Lower leg skin (tissue), 4 donors: ENCODE measurements at regions not wholly inside any gene's neighbourhood (a gene's known extent, or its start where the extent isn't known, plus 50 kb on each side); places are given as distances from the start of the nearest gene placed in this dataset.
"Not testable (repeated sequence)": the region's sequence is repeated elsewhere in the genome, so short reads cannot be mapped to it uniquely, and the experiment has no call there.

Experiments used
- DNase-seq, 2 donors: peaks; one replicate each; pipeline ENCODE4 v3.0.0-alpha.2; 2019; ENCODE audit warnings: low spot score in 2 of 2
- H3K4me3 ChIP-seq: fragments of 200-600 bp; sonication (generic); 2 replicates; pipeline ENCODE4 v1.5.1; 2017; ENCODE audit warnings: mild to moderate bottlenecking, low read depth; ENCODE audit not compliant: poor library complexity, severe bottlenecking
- CTCF ChIP-seq, 3 donors: fragments of 450-650 bp; IDR thresholded peaks; one replicate each; pipeline ENCODE4 v1.5.1; 2016; ENCODE audit warnings: antibody characterized with exemption in 3 of 3, mild to moderate bottlenecking in 3 of 3, moderate library complexity in 2 of 3
- POLR2A ChIP-seq, 2 donors: fragments of 450-650 bp; IDR thresholded peaks; one replicate each; pipeline ENCODE4 v1.6.1; 2016 to 2017; ENCODE audit warnings: antibody characterized with exemption in 2 of 2, mild to moderate bottlenecking in 1 of 2, moderate library complexity in 1 of 2
- WGBS, 2 donors: methylation state at CpG; one replicate each; pipeline ENCODE4 v1.1.5; 2018; 5-methylcytosine and 5-hydroxymethylcytosine counted together
- intact Hi-C: fragments of 100-400 bp; cut with DNase I; formaldehyde crosslinking; loops from one replicate; pipeline ENCODE4 v1.15.0; 2023; ENCODE audit warnings: low total_unique reads

GRCh38 chrX:30995060-30995700, 76.7 kb downstream of the FTHL17 start:
- no peak for DNase-seq
- 50 to 88% methylated on average over 1 of the region's 1 CpG for WGBS, 2 donors
- intact Hi-C loops = no loop called here
- no peak overlapping the region for H3K4me3 ChIP-seq
- TF ChIP-seq CTCF (IDR thresholded peaks at IDR 0.05) = no peak
- TF ChIP-seq POLR2A (IDR thresholded peaks at IDR 0.05) = no peak

GRCh38 chrX:30994018-30994417, 77.8 kb downstream of the FTHL17 start:
- H3K4me3 ChIP-seq, DNase-seq, intact Hi-C loops: not testable (repeated sequence)
- 96 to 100% methylated on average over 1 of the region's 1 CpG for WGBS, 2 donors

DNA sequence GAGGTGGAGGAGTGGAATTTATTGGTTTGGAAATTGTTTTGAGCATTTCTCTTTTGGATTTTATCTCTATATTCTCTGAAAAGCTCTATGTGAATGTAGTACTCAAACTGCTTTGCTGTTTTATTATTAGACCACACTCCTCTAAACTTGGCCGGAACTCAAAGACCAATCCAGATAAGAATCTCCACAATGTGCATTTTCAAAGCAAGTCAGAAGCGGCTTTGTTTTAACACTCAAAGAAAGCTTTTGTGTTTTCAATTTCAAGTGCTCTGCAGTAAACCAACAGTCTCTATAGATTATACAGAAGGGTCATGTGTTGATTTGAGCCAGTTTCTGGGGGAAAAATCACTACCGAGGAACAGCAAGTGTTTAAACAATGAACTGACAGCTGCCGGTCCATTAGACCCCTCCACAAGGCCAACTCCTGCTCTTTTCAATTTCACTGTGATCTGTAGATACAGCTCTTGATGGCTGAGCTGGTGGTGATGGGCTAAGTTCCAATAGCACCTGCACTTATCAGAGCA, 79.4 kb downstream of the FTHL17 start:
- TF ChIP-seq CTCF (IDR thresholded peaks at IDR 0.05) = no peak
- TF ChIP-seq POLR2A (IDR thresholded peaks at IDR 0.05) = no peak
- intact Hi-C loops = no loop called here
- no peak overlapping the region for H3K4me3 ChIP-seq
- no peak for DNase-seq
- 35 to 51% methylated on average over 4 of the region's 4 CpGs for WGBS, 2 donors

DNA sequence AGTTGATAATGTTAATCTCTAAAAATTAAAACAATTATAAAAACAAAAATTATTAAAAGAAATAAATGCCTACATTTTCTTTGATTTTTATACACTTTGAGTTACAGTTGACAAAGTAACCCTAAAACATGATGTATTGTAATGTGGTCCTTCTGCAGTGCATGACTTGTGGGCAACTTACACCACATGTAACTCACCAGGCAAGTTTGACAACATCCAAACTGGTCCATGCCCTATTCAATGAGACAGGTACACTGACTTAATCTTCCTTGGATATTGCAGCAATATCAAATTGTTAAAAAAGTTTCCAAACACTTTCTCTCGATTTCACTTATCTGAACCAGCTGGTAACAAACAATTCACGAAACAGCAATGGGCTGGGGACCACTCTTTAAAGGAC, 81.5 kb downstream of the FTHL17 start:
- 57 to 80% methylated on average over 2 of the region's 2 CpGs for WGBS, 2 donors
- intact Hi-C loops = no loop called here
- DNase-seq = no peak
- H3K4me3 ChIP-seq = no peak overlapping the region
- no peak for TF ChIP-seq POLR2A (IDR thresholded peaks at IDR 0.05)
- TF ChIP-seq CTCF (IDR thresholded peaks at IDR 0.05) = no peak

GRCh38 chrX:30982467-30982866, 89.4 kb downstream of the FTHL17 start:
- TF ChIP-seq CTCF (IDR thresholded peaks at IDR 0.05) (no peak), POLR2A (IDR thresholded peaks at IDR 0.05) (no peak)

DNA sequence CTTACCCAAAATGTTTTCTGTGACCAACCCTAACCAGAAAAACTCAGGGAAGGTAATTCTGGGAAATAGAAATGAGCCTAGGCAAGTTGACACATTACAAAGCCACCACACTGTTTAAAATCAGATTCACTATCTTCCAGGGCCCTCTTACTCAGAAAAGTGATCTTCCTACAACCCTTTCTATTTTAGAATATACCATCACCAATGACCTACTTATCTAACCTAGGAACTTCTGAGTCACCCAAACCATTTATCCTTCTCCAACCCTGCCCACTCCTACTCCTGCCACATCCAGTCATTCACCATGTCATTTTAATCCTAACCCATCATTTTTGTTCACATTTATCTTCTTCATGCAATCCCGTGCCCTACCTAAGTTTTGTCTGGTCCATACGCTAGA, 89.9 kb downstream of the FTHL17 start:
- intact Hi-C loops = no loop called here
- H3K4me3 ChIP-seq = no peak overlapping the region
- no peak for TF ChIP-seq CTCF (IDR thresholded peaks at IDR 0.05)
- no peak for TF ChIP-seq POLR2A (IDR thresholded peaks at IDR 0.05)
- no peak for DNase-seq
- 91 to 97% methylated on average over 2 of the region's 2 CpGs for WGBS, 2 donors

More at GRCh38 chrX:30982467-30982866, 89.4 kb downstream of the FTHL17 start:
- intact Hi-C loops = no loop called here
- no peak overlapping the region for H3K4me3 ChIP-seq
- no peak for DNase-seq
- WGBS, 2 donors = 74 to 96% methylated on average over 3 of the region's 3 CpGs
